ENCODE measurements at regions not wholly inside any gene's neighbourhood (a gene's known extent, or its start where the extent isn't known, plus 50 kb on each side); places are given as distances from the start of the nearest gene placed in this dataset.

DNA sequence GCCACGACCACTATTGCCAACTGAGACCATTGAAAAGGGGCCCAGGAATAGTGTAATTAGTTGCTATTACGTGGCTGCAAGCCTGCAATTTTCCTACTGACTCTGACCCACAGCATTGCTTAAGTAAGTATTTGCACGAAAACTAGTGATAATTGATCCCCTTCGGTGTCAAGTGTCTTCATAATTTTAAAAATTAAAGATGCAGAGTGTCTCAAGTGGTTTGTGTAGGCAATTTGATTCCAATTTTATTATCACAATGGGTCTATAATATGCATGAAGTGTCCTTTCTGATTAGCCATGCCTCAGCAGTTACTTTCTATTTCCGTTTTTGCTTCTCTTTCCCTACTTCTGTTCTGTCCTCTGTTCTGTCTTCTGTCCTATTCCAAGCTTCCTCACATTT lies 259.2 kb downstream of the C3orf38 start (continued):
- TF ChIP-seq, protein P1, sequence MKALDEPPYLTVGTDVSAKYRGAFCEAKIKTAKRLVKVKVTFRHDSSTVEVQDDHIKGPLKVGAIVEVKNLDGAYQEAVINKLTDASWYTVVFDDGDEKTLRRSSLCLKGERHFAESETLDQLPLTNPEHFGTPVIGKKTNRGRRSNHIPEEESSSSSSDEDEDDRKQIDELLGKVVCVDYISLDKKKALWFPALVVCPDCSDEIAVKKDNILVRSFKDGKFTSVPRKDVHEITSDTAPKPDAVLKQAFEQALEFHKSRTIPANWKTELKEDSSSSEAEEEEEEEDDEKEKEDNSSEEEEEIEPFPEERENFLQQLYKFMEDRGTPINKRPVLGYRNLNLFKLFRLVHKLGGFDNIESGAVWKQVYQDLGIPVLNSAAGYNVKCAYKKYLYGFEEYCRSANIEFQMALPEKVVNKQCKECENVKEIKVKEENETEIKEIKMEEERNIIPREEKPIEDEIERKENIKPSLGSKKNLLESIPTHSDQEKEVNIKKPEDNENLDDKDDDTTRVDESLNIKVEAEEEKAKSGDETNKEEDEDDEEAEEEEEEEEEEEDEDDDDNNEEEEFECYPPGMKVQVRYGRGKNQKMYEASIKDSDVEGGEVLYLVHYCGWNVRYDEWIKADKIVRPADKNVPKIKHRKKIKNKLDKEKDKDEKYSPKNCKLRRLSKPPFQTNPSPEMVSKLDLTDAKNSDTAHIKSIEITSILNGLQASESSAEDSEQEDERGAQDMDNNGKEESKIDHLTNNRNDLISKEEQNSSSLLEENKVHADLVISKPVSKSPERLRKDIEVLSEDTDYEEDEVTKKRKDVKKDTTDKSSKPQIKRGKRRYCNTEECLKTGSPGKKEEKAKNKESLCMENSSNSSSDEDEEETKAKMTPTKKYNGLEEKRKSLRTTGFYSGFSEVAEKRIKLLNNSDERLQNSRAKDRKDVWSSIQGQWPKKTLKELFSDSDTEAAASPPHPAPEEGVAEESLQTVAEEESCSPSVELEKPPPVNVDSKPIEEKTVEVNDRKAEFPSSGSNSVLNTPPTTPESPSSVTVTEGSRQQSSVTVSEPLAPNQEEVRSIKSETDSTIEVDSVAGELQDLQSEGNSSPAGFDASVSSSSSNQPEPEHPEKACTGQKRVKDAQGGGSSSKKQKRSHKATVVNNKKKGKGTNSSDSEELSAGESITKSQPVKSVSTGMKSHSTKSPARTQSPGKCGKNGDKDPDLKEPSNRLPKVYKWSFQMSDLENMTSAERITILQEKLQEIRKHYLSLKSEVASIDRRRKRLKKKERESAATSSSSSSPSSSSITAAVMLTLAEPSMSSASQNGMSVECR (CRISPR knock-in tag; IDR thresholded peaks at IDR 0.05; ENCODE audit: borderline replicate concordance), result no peak
- TF ChIP-seq ATF1 (CRISPR knock-in tag; IDR thresholded peaks at IDR 0.05), result no peak
- TF ChIP-seq GRHL2 (CRISPR knock-in tag; IDR thresholded peaks at IDR 0.05; ENCODE audit: insufficient replicate concordance, severe bottlenecking), result no peak
- no peak for TF ChIP-seq FOXJ3 (CRISPR knock-in tag; IDR thresholded peaks at IDR 0.05; ENCODE audit: borderline replicate concordance)
- no peak for TF ChIP-seq JAZF1 (CRISPR knock-in tag; IDR thresholded peaks at IDR 0.05)

DNA sequence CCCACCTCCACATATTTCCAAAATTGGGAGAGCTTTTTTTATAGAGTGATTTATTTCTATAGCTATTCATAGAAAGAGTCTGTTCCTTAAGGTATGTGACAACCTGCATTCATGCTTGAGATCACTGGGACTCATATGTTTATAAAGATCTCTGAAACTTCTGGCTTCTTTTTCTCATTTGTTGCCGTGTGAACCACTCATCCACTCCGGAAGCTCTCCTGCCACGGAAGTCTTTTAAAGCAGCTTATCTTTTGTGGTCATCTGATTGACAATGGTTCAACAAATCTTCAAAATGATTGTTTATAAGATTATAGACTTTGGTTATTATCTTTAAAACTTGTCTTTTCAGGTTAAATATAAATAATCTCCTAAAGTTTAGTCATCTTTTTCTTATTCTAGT lies 260.5 kb downstream of the C3orf38 start:
- H3K27me3 Mint-ChIP-seq (ENCODE audit: low read depth), result no peaks in the 10 kb centered on the region
- no peaks in the 10 kb centered on the region for H3K36me3 Mint-ChIP-seq
- no peak for ATAC-seq
- POLR2A ChIA-PET, result no interaction called here
- CTCF ChIA-PET, result no interaction called here
- TF ChIP-seq ZNF423 (CRISPR knock-in tag; IDR thresholded peaks at IDR 0.05) (no peak), ZNF232 (CRISPR knock-in tag; IDR thresholded peaks at IDR 0.05) (no peak), FOXJ3 (CRISPR knock-in tag; IDR thresholded peaks at IDR 0.05; ENCODE audit: borderline replicate concordance) (no peak), ZNF138 (CRISPR knock-in tag; conservative IDR thresholded peaks at IDR 0.05) (no peak), ETV6 (CRISPR knock-in tag; IDR thresholded peaks at IDR 0.05) (no peak), ZNF396 (CRISPR knock-in tag; IDR thresholded peaks at IDR 0.05; ENCODE audit: borderline replicate concordance) (no peak), TCF7 (CRISPR knock-in tag; IDR thresholded peaks at IDR 0.05; ENCODE audit: low read depth) (no peak), JUN (CRISPR knock-in tag; IDR thresholded peaks at IDR 0.05) (no peak), TP53 (CRISPR knock-in tag; IDR thresholded peaks at IDR 0.05) (no peak)
- TF ChIP-seq, protein P2, sequence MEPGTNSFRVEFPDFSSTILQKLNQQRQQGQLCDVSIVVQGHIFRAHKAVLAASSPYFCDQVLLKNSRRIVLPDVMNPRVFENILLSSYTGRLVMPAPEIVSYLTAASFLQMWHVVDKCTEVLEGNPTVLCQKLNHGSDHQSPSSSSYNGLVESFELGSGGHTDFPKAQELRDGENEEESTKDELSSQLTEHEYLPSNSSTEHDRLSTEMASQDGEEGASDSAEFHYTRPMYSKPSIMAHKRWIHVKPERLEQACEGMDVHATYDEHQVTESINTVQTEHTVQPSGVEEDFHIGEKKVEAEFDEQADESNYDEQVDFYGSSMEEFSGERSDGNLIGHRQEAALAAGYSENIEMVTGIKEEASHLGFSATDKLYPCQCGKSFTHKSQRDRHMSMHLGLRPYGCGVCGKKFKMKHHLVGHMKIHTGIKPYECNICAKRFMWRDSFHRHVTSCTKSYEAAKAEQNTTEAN (CRISPR knock-in tag; IDR thresholded peaks at IDR 0.05), result no peak
- TF ChIP-seq, protein P3, sequence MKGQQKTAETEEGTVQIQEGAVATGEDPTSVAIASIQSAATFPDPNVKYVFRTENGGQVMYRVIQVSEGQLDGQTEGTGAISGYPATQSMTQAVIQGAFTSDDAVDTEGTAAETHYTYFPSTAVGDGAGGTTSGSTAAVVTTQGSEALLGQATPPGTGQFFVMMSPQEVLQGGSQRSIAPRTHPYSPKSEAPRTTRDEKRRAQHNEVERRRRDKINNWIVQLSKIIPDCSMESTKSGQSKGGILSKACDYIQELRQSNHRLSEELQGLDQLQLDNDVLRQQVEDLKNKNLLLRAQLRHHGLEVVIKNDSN (CRISPR knock-in tag; IDR thresholded peaks at IDR 0.05), result no peak
- TF ChIP-seq, protein P4, sequence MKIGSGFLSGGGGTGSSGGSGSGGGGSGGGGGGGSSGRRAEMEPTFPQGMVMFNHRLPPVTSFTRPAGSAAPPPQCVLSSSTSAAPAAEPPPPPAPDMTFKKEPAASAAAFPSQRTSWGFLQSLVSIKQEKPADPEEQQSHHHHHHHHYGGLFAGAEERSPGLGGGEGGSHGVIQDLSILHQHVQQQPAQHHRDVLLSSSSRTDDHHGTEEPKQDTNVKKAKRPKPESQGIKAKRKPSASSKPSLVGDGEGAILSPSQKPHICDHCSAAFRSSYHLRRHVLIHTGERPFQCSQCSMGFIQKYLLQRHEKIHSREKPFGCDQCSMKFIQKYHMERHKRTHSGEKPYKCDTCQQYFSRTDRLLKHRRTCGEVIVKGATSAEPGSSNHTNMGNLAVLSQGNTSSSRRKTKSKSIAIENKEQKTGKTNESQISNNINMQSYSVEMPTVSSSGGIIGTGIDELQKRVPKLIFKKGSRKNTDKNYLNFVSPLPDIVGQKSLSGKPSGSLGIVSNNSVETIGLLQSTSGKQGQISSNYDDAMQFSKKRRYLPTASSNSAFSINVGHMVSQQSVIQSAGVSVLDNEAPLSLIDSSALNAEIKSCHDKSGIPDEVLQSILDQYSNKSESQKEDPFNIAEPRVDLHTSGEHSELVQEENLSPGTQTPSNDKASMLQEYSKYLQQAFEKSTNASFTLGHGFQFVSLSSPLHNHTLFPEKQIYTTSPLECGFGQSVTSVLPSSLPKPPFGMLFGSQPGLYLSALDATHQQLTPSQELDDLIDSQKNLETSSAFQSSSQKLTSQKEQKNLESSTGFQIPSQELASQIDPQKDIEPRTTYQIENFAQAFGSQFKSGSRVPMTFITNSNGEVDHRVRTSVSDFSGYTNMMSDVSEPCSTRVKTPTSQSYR (CRISPR knock-in tag; IDR thresholded peaks at IDR 0.05), result no peak
- no peak for DNase-seq (ENCODE audit: low spot score)
- no peaks in the 10 kb centered on the region for H3K4me1 Mint-ChIP-seq
- no peak overlapping the region for H3K27ac Mint-ChIP-seq
- no peak overlapping the region for H3K4me3 Mint-ChIP-seq
- H3K9me3 Mint-ChIP-seq, result no peaks in the 10 kb centered on the region

DNA sequence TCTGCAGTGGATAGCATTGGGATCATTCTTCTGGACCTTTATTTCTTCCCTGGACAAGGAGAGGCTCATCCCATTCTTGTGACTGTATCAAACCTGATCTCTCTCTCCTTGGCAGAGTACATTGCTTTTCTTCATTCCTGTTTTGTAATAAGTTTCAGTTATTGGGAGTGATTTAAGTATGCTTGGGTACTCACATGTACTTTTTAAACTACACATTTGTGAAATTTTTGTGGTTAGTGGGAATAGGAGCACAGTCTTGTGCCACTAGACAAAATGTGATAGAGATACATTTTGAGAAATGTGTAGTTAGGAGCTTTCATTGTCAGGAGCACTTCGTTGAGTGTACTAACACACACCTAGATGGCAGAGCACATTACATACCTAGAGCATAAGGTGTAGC lies 262.6 kb downstream of the C3orf38 start:
- no peaks in the 10 kb centered on the region for H3K27me3 Mint-ChIP-seq (ENCODE audit: low read depth)
- no peak for ATAC-seq
- no peak for DNase-seq (ENCODE audit: low spot score)
- no peaks in the 10 kb centered on the region for H3K9me3 Mint-ChIP-seq
- H3K36me3 Mint-ChIP-seq, result no peaks in the 10 kb centered on the region
- H3K4me3 Mint-ChIP-seq, result no peak overlapping the region
- H3K27ac Mint-ChIP-seq, result no peak overlapping the region
- no peaks in the 10 kb centered on the region for H3K4me1 Mint-ChIP-seq
- CTCF ChIA-PET, result no interaction called here
- POLR2A ChIA-PET, result no interaction called here
- TF ChIP-seq, protein P5, sequence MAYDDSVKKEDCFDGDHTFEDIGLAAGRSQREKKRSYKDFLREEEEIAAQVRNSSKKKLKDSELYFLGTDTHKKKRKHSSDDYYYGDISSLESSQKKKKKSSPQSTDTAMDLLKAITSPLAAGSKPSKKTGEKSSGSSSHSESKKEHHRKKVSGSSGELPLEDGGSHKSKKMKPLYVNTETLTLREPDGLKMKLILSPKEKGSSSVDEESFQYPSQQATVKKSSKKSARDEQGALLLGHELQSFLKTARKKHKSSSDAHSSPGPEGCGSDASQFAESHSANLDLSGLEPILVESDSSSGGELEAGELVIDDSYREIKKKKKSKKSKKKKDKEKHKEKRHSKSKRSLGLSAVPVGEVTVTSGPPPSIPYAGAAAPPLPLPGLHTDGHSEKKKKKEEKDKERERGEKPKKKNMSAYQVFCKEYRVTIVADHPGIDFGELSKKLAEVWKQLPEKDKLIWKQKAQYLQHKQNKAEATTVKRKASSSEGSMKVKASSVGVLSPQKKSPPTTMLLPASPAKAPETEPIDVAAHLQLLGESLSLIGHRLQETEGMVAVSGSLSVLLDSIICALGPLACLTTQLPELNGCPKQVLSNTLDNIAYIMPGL (CRISPR knock-in tag; IDR thresholded peaks at IDR 0.05), result no peak
- TF ChIP-seq ELF4 (CRISPR knock-in tag; IDR thresholded peaks at IDR 0.05; ENCODE audit: low read depth) (no peak), ZNF416 (CRISPR knock-in tag; IDR thresholded peaks at IDR 0.05) (no peak)
- TF ChIP-seq, protein P6, sequence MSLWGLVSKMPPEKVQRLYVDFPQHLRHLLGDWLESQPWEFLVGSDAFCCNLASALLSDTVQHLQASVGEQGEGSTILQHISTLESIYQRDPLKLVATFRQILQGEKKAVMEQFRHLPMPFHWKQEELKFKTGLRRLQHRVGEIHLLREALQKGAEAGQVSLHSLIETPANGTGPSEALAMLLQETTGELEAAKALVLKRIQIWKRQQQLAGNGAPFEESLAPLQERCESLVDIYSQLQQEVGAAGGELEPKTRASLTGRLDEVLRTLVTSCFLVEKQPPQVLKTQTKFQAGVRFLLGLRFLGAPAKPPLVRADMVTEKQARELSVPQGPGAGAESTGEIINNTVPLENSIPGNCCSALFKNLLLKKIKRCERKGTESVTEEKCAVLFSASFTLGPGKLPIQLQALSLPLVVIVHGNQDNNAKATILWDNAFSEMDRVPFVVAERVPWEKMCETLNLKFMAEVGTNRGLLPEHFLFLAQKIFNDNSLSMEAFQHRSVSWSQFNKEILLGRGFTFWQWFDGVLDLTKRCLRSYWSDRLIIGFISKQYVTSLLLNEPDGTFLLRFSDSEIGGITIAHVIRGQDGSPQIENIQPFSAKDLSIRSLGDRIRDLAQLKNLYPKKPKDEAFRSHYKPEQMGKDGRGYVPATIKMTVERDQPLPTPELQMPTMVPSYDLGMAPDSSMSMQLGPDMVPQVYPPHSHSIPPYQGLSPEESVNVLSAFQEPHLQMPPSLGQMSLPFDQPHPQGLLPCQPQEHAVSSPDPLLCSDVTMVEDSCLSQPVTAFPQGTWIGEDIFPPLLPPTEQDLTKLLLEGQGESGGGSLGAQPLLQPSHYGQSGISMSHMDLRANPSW (CRISPR knock-in tag; conservative IDR thresholded peaks at IDR 0.05; ENCODE audit: low read depth), result no peak

All from WTC11 (cell line).